ENCODE measurements at regions not wholly inside any gene's neighbourhood (a gene's known extent, or its start where the extent isn't known, plus 50 kb on each side); places are given as distances from the start of the nearest gene placed in this dataset.

DNA sequence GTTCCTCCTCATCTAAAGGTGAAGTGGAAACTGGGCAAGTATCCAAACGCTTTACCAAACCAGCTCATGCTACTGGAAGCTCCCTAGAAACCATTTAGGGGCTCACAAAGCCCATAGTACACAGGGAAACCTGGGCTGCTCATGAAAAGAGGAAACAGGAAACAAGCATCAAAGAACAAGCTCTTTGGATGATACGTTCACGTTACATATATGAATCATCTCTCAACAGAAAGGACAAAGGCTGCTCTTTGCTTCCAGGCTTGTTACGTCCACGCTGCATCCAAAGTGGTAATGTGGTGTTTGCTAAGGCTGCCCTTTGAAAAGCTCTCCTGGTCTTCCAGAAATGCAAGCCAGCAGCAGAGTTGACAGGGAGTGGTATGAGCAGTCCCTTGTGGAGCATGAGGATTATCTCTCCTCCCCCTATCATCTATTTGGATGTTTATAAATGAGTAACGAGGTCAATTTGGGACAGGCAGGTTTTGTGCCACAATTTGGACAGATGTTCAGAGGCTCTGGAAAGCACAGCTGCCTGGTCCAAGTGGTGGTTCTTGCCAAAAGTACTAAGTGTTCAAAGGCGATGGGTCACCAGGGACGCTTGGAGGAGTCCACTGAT, 98.0 kb upstream of the RORA start:
- POLR2A ChIA-PET: no interaction called here
- no peaks in the 10 kb centered on the region for H3K27me3 ChIP-seq (ENCODE audit: control insufficient read depth, insufficient read depth, low read length)
- no peak for DNase-seq (ENCODE audit: low read depth, low spot score)
- CTCF ChIA-PET: no interaction called here
- no peak overlapping the region for H3K4me3 ChIP-seq (ENCODE audit: low read depth, low read length)
- no peak overlapping the region for H3K27ac ChIP-seq (ENCODE audit: low read depth, low read length)
- TF ChIP-seq, protein P1, sequence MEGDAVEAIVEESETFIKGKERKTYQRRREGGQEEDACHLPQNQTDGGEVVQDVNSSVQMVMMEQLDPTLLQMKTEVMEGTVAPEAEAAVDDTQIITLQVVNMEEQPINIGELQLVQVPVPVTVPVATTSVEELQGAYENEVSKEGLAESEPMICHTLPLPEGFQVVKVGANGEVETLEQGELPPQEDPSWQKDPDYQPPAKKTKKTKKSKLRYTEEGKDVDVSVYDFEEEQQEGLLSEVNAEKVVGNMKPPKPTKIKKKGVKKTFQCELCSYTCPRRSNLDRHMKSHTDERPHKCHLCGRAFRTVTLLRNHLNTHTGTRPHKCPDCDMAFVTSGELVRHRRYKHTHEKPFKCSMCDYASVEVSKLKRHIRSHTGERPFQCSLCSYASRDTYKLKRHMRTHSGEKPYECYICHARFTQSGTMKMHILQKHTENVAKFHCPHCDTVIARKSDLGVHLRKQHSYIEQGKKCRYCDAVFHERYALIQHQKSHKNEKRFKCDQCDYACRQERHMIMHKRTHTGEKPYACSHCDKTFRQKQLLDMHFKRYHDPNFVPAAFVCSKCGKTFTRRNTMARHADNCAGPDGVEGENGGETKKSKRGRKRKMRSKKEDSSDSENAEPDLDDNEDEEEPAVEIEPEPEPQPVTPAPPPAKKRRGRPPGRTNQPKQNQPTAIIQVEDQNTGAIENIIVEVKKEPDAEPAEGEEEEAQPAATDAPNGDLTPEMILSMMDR (IDR thresholded peaks at IDR 0.05; ENCODE audit: low read depth, low read length): no peak
- no peaks in the 10 kb centered on the region for H3K9me3 ChIP-seq (ENCODE audit: control insufficient read depth, insufficient read depth, low read length)

DNA sequence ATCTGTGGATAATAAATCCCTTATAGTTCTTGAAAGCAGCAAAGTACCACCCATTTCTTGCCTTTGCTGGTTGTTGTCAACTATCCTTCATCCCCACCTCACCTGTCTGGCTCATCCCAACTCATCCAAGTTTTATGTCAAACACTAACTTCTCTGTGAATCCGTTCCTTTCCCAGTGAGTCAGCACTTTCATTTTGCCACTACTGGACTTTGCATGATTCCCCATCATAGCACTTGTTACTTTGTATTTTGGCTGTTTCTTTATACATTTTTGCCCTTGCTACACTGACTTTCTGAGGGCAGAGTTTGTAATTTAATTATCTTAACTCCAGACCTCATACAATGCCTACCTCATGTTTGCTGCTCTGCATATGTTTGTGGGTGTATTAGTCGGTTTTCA, 90.8 kb upstream of the RORA start:
- TF ChIP-seq, protein P1 (IDR thresholded peaks at IDR 0.05; ENCODE audit: low read depth, low read length): no peak
- ChIA-PET CTCF (no interaction called here), POLR2A (no interaction called here)
- Histone ChIP-seq H3K27ac (ENCODE audit: low read depth, low read length) (no peak overlapping the region), H3K9me3 (ENCODE audit: control insufficient read depth, insufficient read depth, low read length) (no peaks in the 10 kb centered on the region), H3K4me3 (ENCODE audit: low read depth, low read length) (no peak overlapping the region), H3K27me3 (ENCODE audit: control insufficient read depth, insufficient read depth, low read length) (no peaks in the 10 kb centered on the region)
- no peak for DNase-seq (ENCODE audit: low read depth, low spot score)

- Histone ChIP-seq H3K27ac (ENCODE audit: low read depth, low read length) (no peak overlapping the region), H3K27me3 (ENCODE audit: control insufficient read depth, insufficient read depth, low read length) (no peaks in the 10 kb centered on the region), H3K4me3 (ENCODE audit: low read depth, low read length) (no peak overlapping the region), H3K9me3 (ENCODE audit: control insufficient read depth, insufficient read depth, low read length) (no peaks in the 10 kb centered on the region)
- ChIA-PET POLR2A (no interaction called here), CTCF (no interaction called here)
- no peak for DNase-seq (ENCODE audit: low read depth, low spot score)
- TF ChIP-seq, protein P1 (IDR thresholded peaks at IDR 0.05; ENCODE audit: low read depth, low read length): no peak
These were observed 89.9 kb upstream of the RORA start for GRCh38 chr15:61318802-61319525.

DNA sequence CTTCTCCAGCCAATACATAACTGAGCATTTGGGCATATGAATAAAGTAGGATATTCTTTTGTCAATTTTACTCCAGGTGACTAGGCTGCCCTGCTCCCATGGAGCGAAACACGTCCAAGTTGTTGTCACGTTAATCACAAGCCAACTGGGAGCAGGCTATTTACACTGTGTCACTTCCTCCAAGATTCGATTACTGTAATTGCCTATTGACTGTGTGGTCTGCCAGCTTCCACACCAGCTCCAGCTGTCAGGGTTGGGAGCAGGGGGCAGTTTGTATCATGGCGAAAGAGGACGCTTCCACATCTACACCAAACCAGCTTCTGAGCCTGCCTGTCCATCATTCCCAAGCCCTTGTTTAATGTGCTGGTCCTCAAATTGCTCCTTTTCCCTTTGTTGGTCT, 89.2 kb upstream of the RORA start:
- ChIA-PET CTCF (no interaction called here), POLR2A (no interaction called here)
- TF ChIP-seq, protein P1 (IDR thresholded peaks at IDR 0.05; ENCODE audit: low read depth, low read length): no peak
- Histone ChIP-seq H3K4me3 (ENCODE audit: low read depth, low read length) (no peak overlapping the region), H3K27me3 (ENCODE audit: control insufficient read depth, insufficient read depth, low read length) (no peaks in the 10 kb centered on the region), H3K27ac (ENCODE audit: low read depth, low read length) (no peak overlapping the region), H3K9me3 (ENCODE audit: control insufficient read depth, insufficient read depth, low read length) (no peaks in the 10 kb centered on the region)
- DNase-seq (ENCODE audit: low read depth, low spot score): no peak

DNA sequence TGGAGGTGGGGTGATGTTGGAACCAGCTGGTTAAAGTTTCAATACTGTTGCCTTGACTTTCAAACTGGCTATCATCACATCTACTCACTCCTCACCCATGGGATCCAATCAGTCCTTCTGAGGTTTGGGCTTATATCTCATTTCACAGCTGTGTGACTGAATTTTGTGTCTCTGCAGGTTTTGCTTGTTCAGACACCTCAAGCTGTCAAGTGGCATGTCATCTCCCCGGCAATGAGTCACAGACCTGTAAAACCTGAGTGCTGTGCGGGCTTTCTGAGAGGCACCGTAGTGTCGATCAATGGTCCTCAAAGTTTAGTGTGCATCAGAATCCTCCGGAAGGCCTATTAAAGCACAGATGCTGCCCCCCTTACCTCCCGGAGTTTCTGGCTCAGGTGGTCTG, 86.4 kb upstream of the RORA start:
- Histone ChIP-seq H3K27me3 (ENCODE audit: control insufficient read depth, insufficient read depth, low read length) (no peaks in the 10 kb centered on the region), H3K9me3 (ENCODE audit: control insufficient read depth, insufficient read depth, low read length) (no peaks in the 10 kb centered on the region), H3K4me3 (ENCODE audit: low read depth, low read length) (no peak overlapping the region), H3K27ac (ENCODE audit: low read depth, low read length) (no peak overlapping the region)
- CTCF ChIA-PET: no interaction called here
- POLR2A ChIA-PET: no interaction called here
- TF ChIP-seq, protein P1 (IDR thresholded peaks at IDR 0.05; ENCODE audit: low read depth, low read length): no peak
- no peak for DNase-seq (ENCODE audit: low read depth, low spot score)

Data from AG04450 (cell line).